ENCODE measurements at regions not wholly inside any gene's neighbourhood (a gene's known extent, or its start where the extent isn't known, plus 50 kb on each side); places are given as distances from the start of the nearest gene placed in this dataset.

DNA sequence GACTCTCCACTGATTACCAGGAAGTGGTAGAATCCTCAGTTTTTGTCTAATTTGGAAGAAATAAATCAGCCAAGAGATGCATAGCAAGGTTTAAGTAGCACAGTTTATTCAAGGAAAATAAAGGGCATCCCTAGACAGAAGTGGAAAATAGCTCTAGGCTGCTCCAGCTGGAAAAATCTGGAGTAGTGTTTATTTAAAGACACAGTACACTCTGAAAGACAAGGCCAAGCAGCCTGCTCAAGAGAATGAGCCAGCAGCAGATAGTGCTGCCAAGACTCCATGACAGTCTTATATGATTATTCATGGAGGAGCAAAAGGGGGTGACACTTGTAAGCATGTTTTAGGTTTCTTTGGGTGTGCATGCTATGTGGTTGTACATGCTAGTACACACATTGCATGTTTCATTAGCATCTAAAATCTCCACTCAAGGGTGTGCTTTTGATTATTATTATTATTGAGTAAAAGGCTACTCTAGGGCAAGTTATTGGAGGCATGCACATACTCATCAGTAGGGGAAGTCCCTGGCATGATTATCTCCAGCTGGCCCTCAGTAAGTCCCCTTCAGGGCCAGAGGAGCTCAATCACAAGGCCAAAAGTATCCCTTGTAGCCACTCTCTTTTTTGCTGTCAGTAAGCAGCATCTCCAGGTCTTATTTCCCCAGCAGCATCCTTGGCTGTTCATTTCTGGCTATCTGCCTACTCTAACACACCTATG lies 85.1 kb upstream of the USP9Y start:
- intact Hi-C loops (cut with DNase I; ENCODE audit: low total_unique reads) = no loop called here
- Histone ChIP-seq H3K27me3 (no peaks in the 10 kb centered on the region), H3K36me3 (no peaks in the 10 kb centered on the region), H3K27ac (no peak overlapping the region), H3K9me3 (no peaks in the 10 kb centered on the region), H3K4me1 (no peaks in the 10 kb centered on the region), H3K4me3 (no peak overlapping the region)
- no peak for DNase-seq
- in situ Hi-C loops (cut with MboI; ENCODE audit: low pct_ligation_motif_present in 1 of 4, low pct_unique_long_range_greater_than_20kb in 1 of 4, low sequenced_read_pairs in 3 of 4) = no loop called here
- no peak for TF ChIP-seq POLR2AphosphoS5 (IDR thresholded peaks at IDR 0.05)
- TF ChIP-seq EP300 (IDR thresholded peaks at IDR 0.05; ENCODE audit: low read depth) = no peak
- TF ChIP-seq CTCF (IDR thresholded peaks at IDR 0.05) = no peak
- no peak for TF ChIP-seq POLR2A (IDR thresholded peaks at IDR 0.05)

GRCh38 chrY:12621454-12622081 lies 79.5 kb upstream of the USP9Y start:
- Histone ChIP-seq H3K9me3 (no peaks in the 10 kb centered on the region), H3K4me3 (no peak overlapping the region), H3K27ac (no peak overlapping the region), H3K4me1 (no peaks in the 10 kb centered on the region), H3K36me3 (no peaks in the 10 kb centered on the region), H3K27me3 (no peaks in the 10 kb centered on the region)
- intact Hi-C loops (cut with DNase I; ENCODE audit: low total_unique reads) = no loop called here
- TF ChIP-seq CTCF (IDR thresholded peaks at IDR 0.05) (peak in 3 of 5 experiments; percentile 22 to 36 (median 24)), POLR2A (IDR thresholded peaks at IDR 0.05) (no peak)
- DNase-seq = no peak
- no CpG with 5 or more reads among the region's 16 CpGs for WGBS, 2 donors (ENCODE audit: low coverage in 1 of 2)
- in situ Hi-C loops (cut with MboI; ENCODE audit: low pct_ligation_motif_present in 1 of 4, low pct_unique_long_range_greater_than_20kb in 1 of 4, low sequenced_read_pairs in 3 of 4) = no loop called here

GRCh38 chrY:12623204-12623603 lies 77.8 kb upstream of the USP9Y start:
- TF ChIP-seq POLR2A (IDR thresholded peaks at IDR 0.05) = no peak
- no peak for TF ChIP-seq POLR2AphosphoS5 (IDR thresholded peaks at IDR 0.05)
- TF ChIP-seq EP300 (IDR thresholded peaks at IDR 0.05; ENCODE audit: low read depth) = no peak
- TF ChIP-seq CTCF (IDR thresholded peaks at IDR 0.05) = no peak
- intact Hi-C loops (cut with DNase I; ENCODE audit: low total_unique reads) = no loop called here
- Histone ChIP-seq H3K36me3 (no peaks in the 10 kb centered on the region), H3K4me1 (no peaks in the 10 kb centered on the region), H3K9me3 (no peaks in the 10 kb centered on the region), H3K27ac (no peak overlapping the region), H3K4me3 (no peak overlapping the region), H3K27me3 (no peaks in the 10 kb centered on the region)
- no peak for DNase-seq
- no CpG with 5 or more reads among the region's 1 CpG for WGBS, 2 donors (ENCODE audit: low coverage in 1 of 2)
- in situ Hi-C loops (cut with MboI; ENCODE audit: low pct_ligation_motif_present in 1 of 4, low pct_unique_long_range_greater_than_20kb in 1 of 4, low sequenced_read_pairs in 3 of 4) = no loop called here

DNA sequence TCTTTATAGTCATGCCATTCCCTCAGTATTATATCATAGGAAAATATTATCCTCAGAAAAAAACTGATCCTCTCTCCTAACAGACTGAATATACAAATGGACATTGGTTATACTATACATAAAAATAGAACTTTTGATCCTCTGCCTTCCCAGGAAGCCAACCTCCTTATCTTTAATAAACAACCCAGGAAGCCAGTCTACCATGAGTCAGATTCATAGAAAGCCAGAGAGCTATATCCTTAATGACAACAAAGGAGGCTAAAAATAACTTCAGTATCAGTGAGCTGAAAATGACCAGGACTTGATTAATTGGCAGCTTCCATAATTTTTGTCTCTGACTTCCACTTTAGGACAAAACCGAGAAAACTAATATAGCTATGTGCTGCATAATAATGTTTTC lies 58.0 kb upstream of the USP9Y start:
- no peaks in the 10 kb centered on the region for H3K9me3 ChIP-seq
- H3K27ac ChIP-seq = no peak overlapping the region
- no peaks in the 10 kb centered on the region for H3K27me3 ChIP-seq
- no peak overlapping the region for H3K4me3 ChIP-seq
- in situ Hi-C loops (cut with MboI; ENCODE audit: low pct_ligation_motif_present in 1 of 4, low pct_unique_long_range_greater_than_20kb in 1 of 4, low sequenced_read_pairs in 3 of 4) = no loop called here
- no peaks in the 10 kb centered on the region for H3K4me1 ChIP-seq
- intact Hi-C loops (cut with DNase I; ENCODE audit: low total_unique reads) = no loop called here
- TF ChIP-seq POLR2AphosphoS5 (IDR thresholded peaks at IDR 0.05) = no peak
- no peak for DNase-seq
- H3K36me3 ChIP-seq = no peaks in the 10 kb centered on the region
- WGBS, 2 donors (ENCODE audit: low coverage in 1 of 2) = no CpG with 5 or more reads among the region's 1 CpG

Data from transverse colon (tissue), 4 donors.